ENCODE measurements at regions not wholly inside any gene's neighbourhood (a gene's known extent, or its start where the extent isn't known, plus 50 kb on each side); places are given as distances from the start of the nearest gene placed in this dataset.
"Not testable (repeated sequence)": the region's sequence is repeated elsewhere in the genome, so short reads cannot be mapped to it uniquely, and the experiment has no call there.

DNA sequence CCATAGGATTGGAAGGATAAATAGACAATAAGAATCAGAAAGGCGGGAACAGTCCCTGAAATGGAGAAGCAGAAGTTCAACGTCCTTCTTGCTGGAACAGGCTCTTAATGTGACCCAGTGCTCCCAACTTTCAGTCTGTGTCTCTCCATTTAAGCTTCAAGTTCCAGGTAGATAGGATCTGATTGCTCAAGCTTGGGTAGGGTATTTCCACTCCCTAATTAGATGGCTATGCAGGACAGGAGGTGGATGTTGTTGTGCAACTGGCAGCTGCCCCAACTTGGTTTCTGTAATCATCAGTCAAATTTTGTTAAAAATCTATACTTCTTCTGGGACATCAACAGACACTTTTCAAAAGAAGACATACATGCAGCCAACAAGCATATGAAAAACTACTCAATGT is 266.2 kb downstream of the C12orf75 start:
- no peaks in the 10 kb centered on the region for H3K9me3 ChIP-seq (ENCODE audit: control insufficient read depth, low read length)
- H3K9ac ChIP-seq: no peak overlapping the region
- H3K4me3 ChIP-seq (ENCODE audit: low read depth, low read length): no peak overlapping the region
- H3K27ac ChIP-seq: no peak overlapping the region
- no peaks in the 10 kb centered on the region for H3K36me3 ChIP-seq (ENCODE audit: control insufficient read depth, insufficient read depth, low read length)
- no peaks in the 10 kb centered on the region for H3K4me1 ChIP-seq
- no peak overlapping the region for H2AFZ ChIP-seq
- H3K27me3 ChIP-seq (ENCODE audit: control insufficient read depth, insufficient read depth, low read length): no peaks in the 10 kb centered on the region
- H3K4me2 ChIP-seq (ENCODE audit: low read length): no peak overlapping the region
- H3K79me2 ChIP-seq: no peaks in the 10 kb centered on the region
- TF ChIP-seq, protein P1, sequence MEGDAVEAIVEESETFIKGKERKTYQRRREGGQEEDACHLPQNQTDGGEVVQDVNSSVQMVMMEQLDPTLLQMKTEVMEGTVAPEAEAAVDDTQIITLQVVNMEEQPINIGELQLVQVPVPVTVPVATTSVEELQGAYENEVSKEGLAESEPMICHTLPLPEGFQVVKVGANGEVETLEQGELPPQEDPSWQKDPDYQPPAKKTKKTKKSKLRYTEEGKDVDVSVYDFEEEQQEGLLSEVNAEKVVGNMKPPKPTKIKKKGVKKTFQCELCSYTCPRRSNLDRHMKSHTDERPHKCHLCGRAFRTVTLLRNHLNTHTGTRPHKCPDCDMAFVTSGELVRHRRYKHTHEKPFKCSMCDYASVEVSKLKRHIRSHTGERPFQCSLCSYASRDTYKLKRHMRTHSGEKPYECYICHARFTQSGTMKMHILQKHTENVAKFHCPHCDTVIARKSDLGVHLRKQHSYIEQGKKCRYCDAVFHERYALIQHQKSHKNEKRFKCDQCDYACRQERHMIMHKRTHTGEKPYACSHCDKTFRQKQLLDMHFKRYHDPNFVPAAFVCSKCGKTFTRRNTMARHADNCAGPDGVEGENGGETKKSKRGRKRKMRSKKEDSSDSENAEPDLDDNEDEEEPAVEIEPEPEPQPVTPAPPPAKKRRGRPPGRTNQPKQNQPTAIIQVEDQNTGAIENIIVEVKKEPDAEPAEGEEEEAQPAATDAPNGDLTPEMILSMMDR (IDR thresholded peaks at IDR 0.05): no peak

GRCh38 chr12:105598031-105598430 is 267.5 kb downstream of the C12orf75 start:
- no peak overlapping the region for H3K27ac ChIP-seq
- H3K79me2 ChIP-seq: no peaks in the 10 kb centered on the region
- no peaks in the 10 kb centered on the region for H3K27me3 ChIP-seq (ENCODE audit: control insufficient read depth, insufficient read depth, low read length)
- no peaks in the 10 kb centered on the region for H3K36me3 ChIP-seq (ENCODE audit: control insufficient read depth, insufficient read depth, low read length)
- no peaks in the 10 kb centered on the region for H3K4me1 ChIP-seq
- no peak overlapping the region for H3K4me2 ChIP-seq (ENCODE audit: low read length)
- TF ChIP-seq, protein P1 (IDR thresholded peaks at IDR 0.05): no peak
- no peak overlapping the region for H3K4me3 ChIP-seq (ENCODE audit: low read depth, low read length)
- H3K9me3 ChIP-seq (ENCODE audit: control insufficient read depth, low read length): no peaks in the 10 kb centered on the region
- H2AFZ ChIP-seq: no peak overlapping the region
- no peak overlapping the region for H3K9ac ChIP-seq

- no peak overlapping the region for H2AFZ ChIP-seq
- H3K27ac ChIP-seq: no peak overlapping the region
- H3K79me2 ChIP-seq: no peaks in the 10 kb centered on the region
- H3K4me3 ChIP-seq (ENCODE audit: low read depth, low read length): no peak overlapping the region
- H3K9ac ChIP-seq: no peak overlapping the region
- H3K9me3 ChIP-seq (ENCODE audit: control insufficient read depth, low read length): no peaks in the 10 kb centered on the region
- H3K4me2 ChIP-seq (ENCODE audit: low read length): no peak overlapping the region
- no peaks in the 10 kb centered on the region for H3K4me1 ChIP-seq
- no peaks in the 10 kb centered on the region for H3K27me3 ChIP-seq (ENCODE audit: control insufficient read depth, insufficient read depth, low read length)
- no peaks in the 10 kb centered on the region for H3K36me3 ChIP-seq (ENCODE audit: control insufficient read depth, insufficient read depth, low read length)
- TF ChIP-seq, protein P1 (IDR thresholded peaks at IDR 0.05): no peak
These were observed 270.5 kb downstream of the C12orf75 start for GRCh38 chr12:105600911-105601545.

DNA sequence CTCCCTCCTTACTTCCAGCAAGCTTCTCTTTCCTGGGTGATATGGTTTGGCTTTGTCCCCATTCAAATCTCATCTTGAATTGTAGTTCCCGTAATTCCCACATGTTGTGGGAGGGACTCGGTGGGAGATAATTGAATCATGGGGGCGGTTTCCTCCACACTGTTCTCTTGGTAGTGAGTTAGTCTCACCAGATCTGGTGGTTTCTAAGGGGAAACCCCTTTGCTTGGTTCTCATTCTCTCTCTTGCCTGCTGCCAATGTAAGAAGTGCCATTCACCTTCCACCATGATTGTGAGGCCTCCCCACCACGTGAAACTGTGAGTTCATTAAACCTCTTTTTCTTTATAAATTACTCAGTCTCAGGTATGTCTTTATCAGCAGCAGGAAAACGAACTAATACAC is 271.8 kb downstream of the C12orf75 start:
- not testable (repeated sequence) for H3K4me2 ChIP-seq (ENCODE audit: low read length); H3K79me2 ChIP-seq; H3K9ac ChIP-seq; H3K9me3 ChIP-seq (ENCODE audit: control insufficient read depth, low read length); H3K4me3 ChIP-seq (ENCODE audit: low read depth, low read length); H3K27me3 ChIP-seq (ENCODE audit: control insufficient read depth, insufficient read depth, low read length); H2AFZ ChIP-seq; H3K36me3 ChIP-seq (ENCODE audit: control insufficient read depth, insufficient read depth, low read length); H3K27ac ChIP-seq; H3K4me1 ChIP-seq

DNA sequence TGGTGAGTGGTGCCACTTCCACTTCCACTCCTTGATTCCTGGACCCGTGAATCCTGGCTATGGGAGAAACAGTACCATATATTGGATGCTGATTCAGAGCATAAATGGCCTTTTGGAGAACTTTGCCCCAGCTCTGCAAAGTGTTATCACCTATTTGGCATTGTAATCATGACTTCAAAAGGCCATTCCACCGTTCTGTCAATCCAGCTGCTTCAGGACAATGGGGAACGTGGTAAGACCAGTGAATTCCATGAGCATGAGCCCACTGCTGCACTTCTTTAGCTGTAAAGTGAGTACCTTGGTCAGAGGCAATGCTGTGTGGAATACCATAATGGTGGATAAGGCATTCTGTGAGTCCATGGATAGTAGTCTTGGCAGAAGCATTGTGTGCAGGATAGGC is 273.8 kb downstream of the C12orf75 start:
- not testable (repeated sequence) for H3K9ac ChIP-seq; H3K4me1 ChIP-seq; H3K79me2 ChIP-seq; H3K27me3 ChIP-seq (ENCODE audit: control insufficient read depth, insufficient read depth, low read length); H3K4me2 ChIP-seq (ENCODE audit: low read length); H3K9me3 ChIP-seq (ENCODE audit: control insufficient read depth, low read length); H3K4me3 ChIP-seq (ENCODE audit: low read depth, low read length); H3K36me3 ChIP-seq (ENCODE audit: control insufficient read depth, insufficient read depth, low read length); H3K27ac ChIP-seq; H2AFZ ChIP-seq

DNA sequence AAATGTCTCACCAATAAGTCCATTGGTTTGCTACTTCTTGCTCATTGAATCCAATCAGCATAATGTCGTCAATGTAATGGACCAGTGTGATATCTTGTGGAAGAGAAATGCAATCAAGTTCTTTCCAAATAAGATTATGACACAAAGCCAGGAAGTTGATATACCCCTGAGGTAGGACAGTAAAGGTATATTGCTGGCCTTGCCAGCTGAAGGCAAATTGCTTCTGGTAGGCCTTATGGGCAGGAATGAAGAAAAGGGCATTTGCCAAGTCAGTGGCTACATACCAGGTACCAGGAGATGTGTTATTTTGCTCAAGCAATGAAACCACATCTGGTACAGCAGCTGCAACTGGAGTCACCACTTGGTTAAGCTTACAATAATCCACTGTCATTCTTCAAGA is 276.1 kb downstream of the C12orf75 start:
- H3K9me3 ChIP-seq (ENCODE audit: control insufficient read depth, low read length); H3K36me3 ChIP-seq (ENCODE audit: control insufficient read depth, insufficient read depth, low read length); H3K79me2 ChIP-seq: not testable (repeated sequence)

GRCh38 chr12:105609001-105609400 is 278.5 kb downstream of the C12orf75 start:
- not testable (repeated sequence) for H3K4me1 ChIP-seq; H3K27me3 ChIP-seq (ENCODE audit: control insufficient read depth, insufficient read depth, low read length); H3K27ac ChIP-seq; H3K4me2 ChIP-seq (ENCODE audit: low read length); H3K36me3 ChIP-seq (ENCODE audit: control insufficient read depth, insufficient read depth, low read length); H3K9me3 ChIP-seq (ENCODE audit: control insufficient read depth, low read length); H3K9ac ChIP-seq; H3K79me2 ChIP-seq; H2AFZ ChIP-seq; H3K4me3 ChIP-seq (ENCODE audit: low read depth, low read length)

More for the DNA sequence above, 276.1 kb downstream of the C12orf75 start:
- not testable (repeated sequence) for H3K27ac ChIP-seq; H2AFZ ChIP-seq; H3K4me3 ChIP-seq (ENCODE audit: low read depth, low read length); H3K4me2 ChIP-seq (ENCODE audit: low read length); H3K4me1 ChIP-seq; H3K9ac ChIP-seq; H3K27me3 ChIP-seq (ENCODE audit: control insufficient read depth, insufficient read depth, low read length)
